ENCODE measurements at regions not wholly inside any gene's neighbourhood (a gene's known extent, or its start where the extent isn't known, plus 50 kb on each side); places are given as distances from the start of the nearest gene placed in this dataset.
"Not testable (repeated sequence)": the region's sequence is repeated elsewhere in the genome, so short reads cannot be mapped to it uniquely, and the experiment has no call there.

DNA sequence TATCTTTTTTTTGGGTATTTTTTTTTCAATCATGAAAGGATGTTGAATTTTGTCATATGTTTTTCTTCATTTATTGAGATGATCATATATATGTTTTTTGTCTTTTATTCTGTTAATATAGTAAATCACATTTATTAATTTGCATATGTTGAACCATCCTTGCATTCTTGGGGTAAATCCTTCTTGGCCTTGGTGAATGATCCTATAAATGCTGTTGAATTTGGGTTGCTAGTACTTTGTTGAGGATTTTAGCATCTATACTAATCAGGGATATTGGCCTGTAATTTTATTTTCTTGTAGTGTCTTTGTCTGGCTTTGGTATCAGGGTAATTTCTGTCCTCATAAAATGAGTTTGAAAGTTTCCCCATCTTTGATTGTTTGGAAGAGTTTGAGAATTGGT, 199.9 kb downstream of the B3GLCT start (continued):
- no peak for TF ChIP-seq USF2 (IDR thresholded peaks at IDR 0.05; ENCODE audit: borderline replicate concordance, low read depth, low read length)

GRCh38 chr13:31403711-31404110, 203.9 kb downstream of the B3GLCT start:
- in situ Hi-C loops (cut with MboI); FAIRE-seq; intact Hi-C loops (cut with micrococcal nuclease; ENCODE audit: unreplicated experiment); H3K27ac ChIP-seq (ENCODE audit: control insufficient read depth, insufficient read depth); POLR2A ChIA-PET; H3K4me1 ChIP-seq (ENCODE audit: control insufficient read depth, insufficient read depth, low read length); H4K20me1 ChIP-seq (ENCODE audit: control insufficient read depth, insufficient read depth); H3K27me3 ChIP-seq (replicated peaks in 1 of 2; ENCODE audit: control insufficient read depth in 2 of 2, insufficient read depth in 2 of 2, low read length in 1 of 2); H3K79me2 ChIP-seq (ENCODE audit: control insufficient read depth, insufficient read depth, low read length); DNase-seq (ENCODE audit: low read depth, low spot score); ATAC-seq; H3K36me3 ChIP-seq (ENCODE audit: control insufficient read depth in 2 of 2, insufficient read depth in 2 of 2, low read length in 1 of 2); H3K4me2 ChIP-seq (ENCODE audit: control insufficient read depth, insufficient read depth); H3K4me3 ChIP-seq; H3K9ac ChIP-seq (ENCODE audit: control insufficient read depth, insufficient read depth, low read length); SMC1A ChIA-PET (ENCODE audit: uncharacterized antibody, unreplicated experiment); H2AFZ ChIP-seq (ENCODE audit: control insufficient read depth, low read depth, low read length); H3K9me3 ChIP-seq (replicated peaks; ENCODE audit: control insufficient read depth, insufficient read depth, low read length); BruUV-seq (replicated peaks); RAD21 ChIA-PET (ENCODE audit: unreplicated experiment): not testable (repeated sequence)
- CTCF ChIA-PET, result interaction anchor here (0.8 kb wide), 1 partner anchor 12 kb away, joined by 4 read pairs; no protein-coding TSS in a partner anchor
- WGBS (ENCODE audit: insufficient coverage, insufficient replicate concordance, low lambda C conversion rate, missing lambda C conversion rate), result 17% methylated on average over 4 of the region's 4 CpGs

- no peaks in the 10 kb centered on the region for H3K79me2 ChIP-seq (ENCODE audit: control insufficient read depth, insufficient read depth, low read length)
- no peak for ATAC-seq
- intact Hi-C loops (cut with micrococcal nuclease; ENCODE audit: unreplicated experiment), result loop anchor here (5.0 kb wide), 1 partner anchor 172 kb away; no protein-coding TSS in a partner anchor
- 22% methylated on average over 1 of the region's 1 CpG for WGBS (ENCODE audit: insufficient coverage, insufficient replicate concordance, low lambda C conversion rate, missing lambda C conversion rate)
- H3K27me3 ChIP-seq (replicated peaks in 1 of 2; ENCODE audit: control insufficient read depth in 2 of 2, insufficient read depth in 2 of 2, low read length in 1 of 2), result no peaks in the 10 kb centered on the region
- no peak overlapping the region for H3K4me2 ChIP-seq (ENCODE audit: control insufficient read depth, insufficient read depth)
- no peak for DNase-seq (ENCODE audit: low read depth, low spot score)
- no peaks in the 10 kb centered on the region for H3K36me3 ChIP-seq (ENCODE audit: control insufficient read depth in 2 of 2, insufficient read depth in 2 of 2, low read length in 1 of 2)
- no TSS peak for BruUV-seq (replicated peaks)
- H2AFZ ChIP-seq (ENCODE audit: control insufficient read depth, low read depth, low read length), result no peak overlapping the region
- RAD21 ChIA-PET (ENCODE audit: unreplicated experiment), result no interaction called here
- in situ Hi-C loops (cut with MboI), result no loop called here
- POLR2A ChIA-PET, result no interaction called here
- H4K20me1 ChIP-seq (ENCODE audit: control insufficient read depth, insufficient read depth), result no peaks in the 10 kb centered on the region
- no peak overlapping the region for H3K4me3 ChIP-seq
- FAIRE-seq, result no peak
- SMC1A ChIA-PET (ENCODE audit: uncharacterized antibody, unreplicated experiment), result no interaction called here
- CTCF ChIA-PET, result interaction anchor here (0.9 kb wide), 1 partner anchor 161 kb away, joined by 3 read pairs; no protein-coding TSS in a partner anchor
- H3K27ac ChIP-seq (ENCODE audit: control insufficient read depth, insufficient read depth), result no peak overlapping the region
- no peaks in the 10 kb centered on the region for H3K4me1 ChIP-seq (ENCODE audit: control insufficient read depth, insufficient read depth, low read length)
- no peak overlapping the region for H3K9ac ChIP-seq (ENCODE audit: control insufficient read depth, insufficient read depth, low read length)
- no peaks in the 10 kb centered on the region for H3K9me3 ChIP-seq (replicated peaks; ENCODE audit: control insufficient read depth, insufficient read depth, low read length)
- no peak for TF ChIP-seq PBX3 (IDR thresholded peaks at IDR 0.05; ENCODE audit: insufficient replicate concordance, low read depth, low read length)
- TF ChIP-seq NBN (IDR thresholded peaks at IDR 0.05), result no peak
- no peak for TF ChIP-seq TCF3 (IDR thresholded peaks at IDR 0.05; ENCODE audit: borderline replicate concordance, insufficient read depth, low read depth, low read length)
- no peak for TF ChIP-seq EED (IDR thresholded peaks at IDR 0.05; ENCODE audit: low read depth)
- TF ChIP-seq KDM1A (IDR thresholded peaks at IDR 0.05; ENCODE audit: borderline replicate concordance), result no peak
- no peak for TF ChIP-seq RB1 (IDR thresholded peaks at IDR 0.05; ENCODE audit: borderline replicate concordance)
- TF ChIP-seq POLR2A (IDR thresholded peaks at IDR 0.05; ENCODE audit: low read depth, low read length), result no peak
- TF ChIP-seq, protein P1, sequence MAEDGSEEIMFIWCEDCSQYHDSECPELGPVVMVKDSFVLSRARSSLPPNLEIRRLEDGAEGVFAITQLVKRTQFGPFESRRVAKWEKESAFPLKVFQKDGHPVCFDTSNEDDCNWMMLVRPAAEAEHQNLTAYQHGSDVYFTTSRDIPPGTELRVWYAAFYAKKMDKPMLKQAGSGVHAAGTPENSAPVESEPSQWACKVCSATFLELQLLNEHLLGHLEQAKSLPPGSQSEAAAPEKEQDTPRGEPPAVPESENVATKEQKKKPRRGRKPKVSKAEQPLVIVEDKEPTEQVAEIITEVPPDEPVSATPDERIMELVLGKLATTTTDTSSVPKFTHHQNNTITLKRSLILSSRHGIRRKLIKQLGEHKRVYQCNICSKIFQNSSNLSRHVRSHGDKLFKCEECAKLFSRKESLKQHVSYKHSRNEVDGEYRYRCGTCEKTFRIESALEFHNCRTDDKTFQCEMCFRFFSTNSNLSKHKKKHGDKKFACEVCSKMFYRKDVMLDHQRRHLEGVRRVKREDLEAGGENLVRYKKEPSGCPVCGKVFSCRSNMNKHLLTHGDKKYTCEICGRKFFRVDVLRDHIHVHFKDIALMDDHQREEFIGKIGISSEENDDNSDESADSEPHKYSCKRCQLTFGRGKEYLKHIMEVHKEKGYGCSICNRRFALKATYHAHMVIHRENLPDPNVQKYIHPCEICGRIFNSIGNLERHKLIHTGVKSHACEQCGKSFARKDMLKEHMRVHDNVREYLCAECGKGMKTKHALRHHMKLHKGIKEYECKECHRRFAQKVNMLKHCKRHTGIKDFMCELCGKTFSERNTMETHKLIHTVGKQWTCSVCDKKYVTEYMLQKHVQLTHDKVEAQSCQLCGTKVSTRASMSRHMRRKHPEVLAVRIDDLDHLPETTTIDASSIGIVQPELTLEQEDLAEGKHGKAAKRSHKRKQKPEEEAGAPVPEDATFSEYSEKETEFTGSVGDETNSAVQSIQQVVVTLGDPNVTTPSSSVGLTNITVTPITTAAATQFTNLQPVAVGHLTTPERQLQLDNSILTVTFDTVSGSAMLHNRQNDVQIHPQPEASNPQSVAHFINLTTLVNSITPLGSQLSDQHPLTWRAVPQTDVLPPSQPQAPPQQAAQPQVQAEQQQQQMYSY (CRISPR knock-in tag; IDR thresholded peaks at IDR 0.05), result no peak
- no peak for TF ChIP-seq GABPA (IDR thresholded peaks at IDR 0.05; ENCODE audit: low read depth)
Measured at GRCh38 chr13:31408927-31409326, 209.2 kb downstream of the B3GLCT start.

Data from GM12878 (cell line).